DOHH2 (cell line): ENCODE measurements at regions not wholly inside any gene's neighbourhood (a gene's known extent, or its start where the extent isn't known, plus 50 kb on each side); places are given as distances from the start of the nearest gene placed in this dataset.

Source experiments
- H3F3A ChIP-seq: fragments of 200-600 bp; sonication (generic), shearing (Covaris generic); 2 replicates; pipeline ENCODE4 v1.6.0; 2016; ENCODE audit warnings: antibody characterized with exemption, mild to moderate bottlenecking; ENCODE audit not compliant: control insufficient read depth, insufficient read depth
- H3K27ac ChIP-seq: fragments of 200-600 bp; sonication (generic); 2 replicates; pipeline ENCODE4 v1.5.1; 2014; ENCODE audit warnings: low read depth, mild to moderate bottlenecking, low read length, moderate library complexity
- H3K27me3 ChIP-seq: fragments of 200-600 bp; sonication (generic); 2 replicates; pipeline ENCODE4 v1.6.1; 2014; ENCODE audit warnings: mild to moderate bottlenecking, low read length, mixed read lengths; ENCODE audit not compliant: control insufficient read depth
- H3K36me3 ChIP-seq: fragments of 200-600 bp; sonication (generic); 2 replicates; pipeline ENCODE4 v1.6.1; 2014; ENCODE audit warnings: mild to moderate bottlenecking, low read length, moderate library complexity, mixed read lengths; ENCODE audit not compliant: control insufficient read depth
- H3K4me1 ChIP-seq: fragments of 200-600 bp; sonication (generic); 2 replicates; pipeline ENCODE4 v1.6.1; 2014; ENCODE audit warnings: mild to moderate bottlenecking, low read length, mixed read lengths; ENCODE audit not compliant: control insufficient read depth
- H3K4me2 ChIP-seq: fragments of 200-600 bp; sonication (generic); 2 replicates; pipeline ENCODE4 v1.6.0; 2014; ENCODE audit warnings: mild to moderate bottlenecking, low read length, moderate library complexity
- H3K4me3 ChIP-seq: fragments of 200-600 bp; sonication (generic); 2 replicates; pipeline ENCODE4 v1.5.1; 2014; ENCODE audit warnings: mild to moderate bottlenecking, low read length, mixed read lengths
- H3K79me2 ChIP-seq: fragments of 200-600 bp; sonication (generic); 2 replicates; pipeline ENCODE4 v1.6.1; 2014; ENCODE audit warnings: mild to moderate bottlenecking, low read length, mixed read lengths; ENCODE audit not compliant: control insufficient read depth
- H3K9me2 ChIP-seq: fragments of 200-600 bp; sonication (generic); replicated peaks from 2 replicates; pipeline ENCODE4 v1.6.1; 2014; ENCODE audit warnings: mild to moderate bottlenecking, low read length, mixed read lengths; ENCODE audit not compliant: control insufficient read depth
- H3K9me3 ChIP-seq: fragments of 200-600 bp; sonication (generic); 2 replicates; pipeline ENCODE4 v1.6.1; 2014; ENCODE audit warnings: antibody characterized with exemption, low read length, mixed read lengths; ENCODE audit not compliant: control insufficient read depth, insufficient read depth
- H4K20me1 ChIP-seq: fragments of 200-600 bp; sonication (generic); 2 replicates; pipeline ENCODE4 v1.6.0; 2014; ENCODE audit warnings: low read depth, mild to moderate bottlenecking, antibody characterized with exemption, low read length, moderate library complexity; ENCODE audit not compliant: control insufficient read depth, insufficient read depth
- EZH2phosphoT487 ChIP-seq: fragments of 200-600 bp; sonication (generic); IDR thresholded peaks from 2 replicates; pipeline ENCODE4 v1.6.1; 2017; ENCODE audit warnings: borderline replicate concordance, mild to moderate bottlenecking, antibody characterized with exemption, low read length, moderate library complexity, mixed read lengths
- TF ChIP-seq, protein P1 (sequence below): fragments of 200-600 bp; sonication (generic); IDR thresholded peaks from one replicate; pipeline ENCODE4 v1.5.1; 2014; ENCODE audit warnings: antibody characterized with exemption, mild to moderate bottlenecking, low read depth, low read length; ENCODE audit not compliant: poor library complexity, severe bottlenecking

DNA sequence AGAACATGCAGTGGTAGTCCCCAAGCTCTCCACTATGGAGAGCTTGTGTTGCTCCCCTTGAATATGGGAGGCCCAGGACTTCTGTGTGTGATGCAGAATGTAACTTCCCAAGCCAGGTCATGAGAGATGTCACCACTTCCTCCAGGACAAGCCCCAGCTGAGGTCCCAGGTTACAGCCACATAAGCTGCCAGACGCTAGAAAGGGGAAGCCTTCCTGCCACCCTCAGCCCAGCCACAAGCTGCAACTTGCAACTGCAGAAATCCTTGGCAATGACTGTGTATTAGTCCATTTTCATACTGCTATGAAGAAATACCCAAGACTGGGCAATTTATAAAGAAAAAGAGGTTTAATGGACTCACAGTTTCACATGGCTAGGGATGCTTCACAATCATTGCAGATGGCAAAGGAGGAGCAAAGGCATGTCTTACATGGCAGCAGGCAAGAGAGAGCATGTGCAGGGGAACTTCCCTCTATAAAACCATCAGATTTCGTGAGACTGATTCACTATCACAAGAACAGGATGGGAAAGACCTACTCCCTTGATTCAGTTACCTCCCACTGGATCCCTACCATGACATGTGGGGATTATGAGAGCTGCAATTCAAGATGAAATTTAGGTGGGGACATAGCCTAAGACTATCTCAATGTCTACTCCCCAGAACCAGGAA lies 91.5 kb upstream of the DHX15 start:
- H3K36me3 ChIP-seq: no peaks in the 10 kb centered on the region
- no peak overlapping the region for H3K4me3 ChIP-seq
- TF ChIP-seq, protein P1, sequence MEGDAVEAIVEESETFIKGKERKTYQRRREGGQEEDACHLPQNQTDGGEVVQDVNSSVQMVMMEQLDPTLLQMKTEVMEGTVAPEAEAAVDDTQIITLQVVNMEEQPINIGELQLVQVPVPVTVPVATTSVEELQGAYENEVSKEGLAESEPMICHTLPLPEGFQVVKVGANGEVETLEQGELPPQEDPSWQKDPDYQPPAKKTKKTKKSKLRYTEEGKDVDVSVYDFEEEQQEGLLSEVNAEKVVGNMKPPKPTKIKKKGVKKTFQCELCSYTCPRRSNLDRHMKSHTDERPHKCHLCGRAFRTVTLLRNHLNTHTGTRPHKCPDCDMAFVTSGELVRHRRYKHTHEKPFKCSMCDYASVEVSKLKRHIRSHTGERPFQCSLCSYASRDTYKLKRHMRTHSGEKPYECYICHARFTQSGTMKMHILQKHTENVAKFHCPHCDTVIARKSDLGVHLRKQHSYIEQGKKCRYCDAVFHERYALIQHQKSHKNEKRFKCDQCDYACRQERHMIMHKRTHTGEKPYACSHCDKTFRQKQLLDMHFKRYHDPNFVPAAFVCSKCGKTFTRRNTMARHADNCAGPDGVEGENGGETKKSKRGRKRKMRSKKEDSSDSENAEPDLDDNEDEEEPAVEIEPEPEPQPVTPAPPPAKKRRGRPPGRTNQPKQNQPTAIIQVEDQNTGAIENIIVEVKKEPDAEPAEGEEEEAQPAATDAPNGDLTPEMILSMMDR: no peak
- no peak for TF ChIP-seq EZH2phosphoT487
- no peaks in the 10 kb centered on the region for H3K79me2 ChIP-seq
- no peaks in the 10 kb centered on the region for H3K27me3 ChIP-seq
- no peaks in the 10 kb centered on the region for H3F3A ChIP-seq
- H3K9me3 ChIP-seq: peaks cover 6% of the 10 kb centered on the region; the same call in 1 of the 2 replicates
- H3K4me2 ChIP-seq: no peak overlapping the region
- H3K4me1 ChIP-seq: no peaks in the 10 kb centered on the region
- H4K20me1 ChIP-seq: no peaks in the 10 kb centered on the region
- no peaks in the 10 kb centered on the region for H3K9me2 ChIP-seq
- no peak overlapping the region for H3K27ac ChIP-seq

GRCh38 chr4:24677909-24678308 lies 93.6 kb upstream of the DHX15 start:
- no peak overlapping the region for H3K4me2 ChIP-seq
- TF ChIP-seq, protein P1: no peak
- TF ChIP-seq EZH2phosphoT487: no peak
- no peaks in the 10 kb centered on the region for H3K27me3 ChIP-seq
- no peaks in the 10 kb centered on the region for H3K79me2 ChIP-seq
- no peak overlapping the region for H3K4me3 ChIP-seq
- no peaks in the 10 kb centered on the region for H3K9me2 ChIP-seq
- H3K9me3 ChIP-seq: peaks cover 6% of the 10 kb centered on the region; the same call in 1 of the 2 replicates
- H4K20me1 ChIP-seq: no peaks in the 10 kb centered on the region
- no peaks in the 10 kb centered on the region for H3F3A ChIP-seq
- no peak overlapping the region for H3K27ac ChIP-seq
- H3K36me3 ChIP-seq: no peaks in the 10 kb centered on the region
- no peaks in the 10 kb centered on the region for H3K4me1 ChIP-seq

GRCh38 chr4:24680746-24681448 lies 96.5 kb upstream of the DHX15 start:
- Histone ChIP-seq H3K79me2 (no peaks in the 10 kb centered on the region), H3K36me3 (no peaks in the 10 kb centered on the region), H3K4me1 (no peaks in the 10 kb centered on the region), H3F3A (no peaks in the 10 kb centered on the region), H3K4me3 (no peak overlapping the region), H3K9me3 (peaks cover 2% of the 10 kb centered on the region; the same call in 1 of the 2 replicates), H3K4me2 (no peak overlapping the region), H4K20me1 (no peaks in the 10 kb centered on the region), H3K27ac (no peak overlapping the region), H3K27me3 (no peaks in the 10 kb centered on the region; the same call in 1 of the 2 replicates), H3K9me2 (no peaks in the 10 kb centered on the region)
- TF ChIP-seq, protein P1: no peak
- no peak for TF ChIP-seq EZH2phosphoT487
